Activated CD8-positive, alpha-beta memory T cell treated with anti-CD3 and anti-CD28 coated beads for 48 hours (primary cell): ENCODE measurements at regions not wholly inside any gene's neighbourhood (a gene's known extent, or its start where the extent isn't known, plus 50 kb on each side); places are given as distances from the start of the nearest gene placed in this dataset.
A peak's percentile ranks its signal among the peaks of the same experiment; 100 is the strongest.
"Not testable (repeated sequence)": the region's sequence is repeated elsewhere in the genome, so short reads cannot be mapped to it uniquely, and the experiment has no call there.

ENCODE experiments used
- DNase-seq, 3 experiments: peaks; one replicate each; pipeline ENCODE4 v3.0.0-alpha.2; 2020; ENCODE audit warnings: low read depth in 2 of 3, low spot score in 2 of 3

GRCh38 chr4:138113819-138114400, 128.2 kb downstream of the SLC7A11 start:
- no peak for DNase-seq

GRCh38 chr4:138112890-138113289, 129.3 kb downstream of the SLC7A11 start:
- not testable (repeated sequence) for DNase-seq

- no peak for DNase-seq
Observed at GRCh38 chr4:138112389-138112788, 129.8 kb downstream of the SLC7A11 start.

- DNase-seq = no peak
Observed at GRCh38 chr4:138111462-138112000, 130.6 kb downstream of the SLC7A11 start.

GRCh38 chr4:138110815-138111214, 131.3 kb downstream of the SLC7A11 start:
- DNase-seq = no peak

GRCh38 chr4:138107023-138107422, 135.1 kb downstream of the SLC7A11 start:
- DNase-seq = no peak

GRCh38 chr4:138105331-138105730, 136.8 kb downstream of the SLC7A11 start:
- no peak for DNase-seq

- no peak for DNase-seq
Observed at GRCh38 chr4:138104284-138104680, 137.9 kb downstream of the SLC7A11 start.

GRCh38 chr4:138103597-138104283, 138.4 kb downstream of the SLC7A11 start:
- DNase-seq = no peak

- DNase-seq = no peak
Observed at GRCh38 chr4:138099385-138099784, 142.8 kb downstream of the SLC7A11 start.

GRCh38 chr4:138097912-138098600, 144.1 kb downstream of the SLC7A11 start:
- no peak for DNase-seq

GRCh38 chr4:138096384-138097062, 145.6 kb downstream of the SLC7A11 start:
- DNase-seq = no peak

GRCh38 chr4:138095378-138095777, 146.8 kb downstream of the SLC7A11 start:
- DNase-seq = no peak

- DNase-seq = no peak
Observed at GRCh38 chr4:138092060-138092459, 150.1 kb downstream of the SLC7A11 start.

- DNase-seq = no peak
Observed at GRCh38 chr4:138090918-138091676, 151.1 kb downstream of the SLC7A11 start.

- DNase-seq = peak in 1 of 3 experiments; percentile 11
Observed at GRCh38 chr4:138090150-138090917, 151.8 kb downstream of the SLC7A11 start.

GRCh38 chr4:138088449-138089208, 153.5 kb downstream of the SLC7A11 start:
- DNase-seq = no peak

- no peak for DNase-seq
Observed at GRCh38 chr4:138087066-138087719, 155.0 kb downstream of the SLC7A11 start.

- no peak for DNase-seq
Observed at GRCh38 chr4:138086611-138087041, 155.5 kb downstream of the SLC7A11 start.
